ENCODE measurements at regions not wholly inside any gene's neighbourhood (a gene's known extent, or its start where the extent isn't known, plus 50 kb on each side); places are given as distances from the start of the nearest gene placed in this dataset.

- TF ChIP-seq CTCF (IDR thresholded peaks at IDR 0.05) (no peak), POLR2A (IDR thresholded peaks at IDR 0.05) (no peak)
- Histone ChIP-seq H3K4me3 (no peak overlapping the region), H3K27ac (peak overlapping the region in 1 of 4 donors; percentile 29), H3K36me3 (no peaks in the 10 kb centered on the region), H3K4me1 (peaks cover 0 to 6% (median 0%) of the 10 kb centered on the region in 4 donors), H3K9me3 (no peaks in the 10 kb centered on the region), H3K27me3 (no peaks in the 10 kb centered on the region)
- DNase-seq = no peak
Measured at GRCh38 chr2:67213677-67214402, 183.3 kb upstream of the ETAA1 start.

- Histone ChIP-seq H3K4me1 (peaks cover 0 to 6% (median 0%) of the 10 kb centered on the region in 4 donors), H3K27me3 (no peaks in the 10 kb centered on the region), H3K9me3 (no peaks in the 10 kb centered on the region), H3K36me3 (no peaks in the 10 kb centered on the region), H3K4me3 (no peak overlapping the region), H3K27ac (peak overlapping the region in 1 of 4 donors; percentile 50)
- TF ChIP-seq POLR2A (IDR thresholded peaks at IDR 0.05) = no peak
- no peak for TF ChIP-seq CTCF (IDR thresholded peaks at IDR 0.05)
- DNase-seq = no peak
Measured at GRCh38 chr2:67214585-67215185, 182.4 kb upstream of the ETAA1 start.

GRCh38 chr2:67215214-67216055 is 181.7 kb upstream of the ETAA1 start:
- no peaks in the 10 kb centered on the region for H3K36me3 ChIP-seq
- peak overlapping the region in 1 of 4 donors; percentile 50 for H3K27ac ChIP-seq
- peak in 1 of 3 donors; percentile 60 for DNase-seq
- peak in 3 of 6 experiments; percentile 36 to 52 (median 42) for TF ChIP-seq CTCF (IDR thresholded peaks at IDR 0.05)
- TF ChIP-seq POLR2A (IDR thresholded peaks at IDR 0.05) = no peak
- H3K9me3 ChIP-seq = no peaks in the 10 kb centered on the region
- peaks cover 0 to 6% (median 0%) of the 10 kb centered on the region in 4 donors for H3K4me1 ChIP-seq
- no peak overlapping the region for H3K4me3 ChIP-seq
- H3K27me3 ChIP-seq = no peaks in the 10 kb centered on the region

- peaks cover 0 to 6% (median 0%) of the 10 kb centered on the region in 4 donors for H3K4me1 ChIP-seq
- H3K36me3 ChIP-seq = no peaks in the 10 kb centered on the region
- TF ChIP-seq POLR2A (IDR thresholded peaks at IDR 0.05) = no peak
- TF ChIP-seq CTCF (IDR thresholded peaks at IDR 0.05) = no peak
- H3K4me3 ChIP-seq = no peak overlapping the region
- no peak for DNase-seq
- peak overlapping the region in 1 of 4 donors; percentile 50 for H3K27ac ChIP-seq
- no peaks in the 10 kb centered on the region for H3K9me3 ChIP-seq
- H3K27me3 ChIP-seq = no peaks in the 10 kb centered on the region
Measured at GRCh38 chr2:67216103-67216502, 181.0 kb upstream of the ETAA1 start.

- DNase-seq = no peak
- H3K27ac ChIP-seq = peak overlapping the region in 1 of 4 donors; percentile 18
- H3K4me3 ChIP-seq = no peak overlapping the region
- no peak for TF ChIP-seq POLR2A (IDR thresholded peaks at IDR 0.05)
- TF ChIP-seq CTCF (IDR thresholded peaks at IDR 0.05) = no peak
- H3K27me3 ChIP-seq = no peaks in the 10 kb centered on the region
- no peaks in the 10 kb centered on the region for H3K36me3 ChIP-seq
- H3K9me3 ChIP-seq = no peaks in the 10 kb centered on the region
- peaks cover 0 to 6% (median 0%) of the 10 kb centered on the region in 4 donors for H3K4me1 ChIP-seq
Measured at GRCh38 chr2:67216881-67217280, 180.3 kb upstream of the ETAA1 start.

Measured in Peyer's patch (tissue), 4 donors.